Esophagus muscularis mucosa (tissue), 4 donors: ENCODE measurements at regions not wholly inside any gene's neighbourhood (a gene's known extent, or its start where the extent isn't known, plus 50 kb on each side); places are given as distances from the start of the nearest gene placed in this dataset.

Experiments
- DNase-seq: peaks from one replicate; pipeline ENCODE4 v3.0.0-alpha.2; 2017; ENCODE audit errors: extremely low spot score
- H3K27ac ChIP-seq, 4 donors: fragments of 200-600 bp; sonication (generic); replicated peaks in 1 of 4; 1 replicate in 3 of 4; 2 replicates in 1 of 4; pipeline ENCODE4 v1.5.1; 2016 to 2019; ENCODE audit warnings: mild to moderate bottlenecking in 1 of 4
- H3K27me3 ChIP-seq, 4 donors: fragments of 200-600 bp; sonication (generic); one replicate each; pipeline versions ENCODE4 v1.5.1 to v1.6.0; 2016 to 2019
- H3K36me3 ChIP-seq, 4 donors: fragments of 200-600 bp; sonication (generic); one replicate each; pipeline ENCODE4 v1.5.1; 2016 to 2019
- H3K4me1 ChIP-seq, 4 donors: fragments of 200-600 bp; sonication (generic); one replicate each; pipeline ENCODE4 v1.5.1; 2016 to 2019
- H3K4me3 ChIP-seq, 4 donors: fragments of 200-600 bp; sonication (generic); 1 replicate in 2 of 4; 2 replicates in 2 of 4; pipeline ENCODE4 v1.5.1; 2016 to 2019; ENCODE audit warnings: mild to moderate bottlenecking in 4 of 4, moderate library complexity in 1 of 4
- H3K9me3 ChIP-seq, 4 donors: fragments of 200-600 bp; sonication (generic); 1 replicate in 3 of 4; 2 replicates in 1 of 4; pipeline ENCODE4 v1.5.1; 2016 to 2019
- CTCF ChIP-seq, 3 experiments: fragments of 200-600 bp in 2 of 3; fragments of 450-650 bp in 1 of 3; sonication (generic) in 2 of 3; IDR thresholded peaks; one replicate each; pipeline ENCODE4 v1.5.1; 2017 to 2019; ENCODE audit warnings: antibody characterized with exemption in 3 of 3, mild to moderate bottlenecking in 2 of 3, moderate library complexity in 1 of 3
- EP300 ChIP-seq: sonication (generic); formaldehyde crosslinking; IDR thresholded peaks from one replicate; pipeline ENCODE4 v1.6.1; 2017; ENCODE audit warnings: antibody characterized with exemption
- POLR2A ChIP-seq: fragments of 450-650 bp; IDR thresholded peaks from one replicate; pipeline ENCODE4 v1.6.1; 2017; ENCODE audit warnings: antibody characterized with exemption, moderate library complexity, mild to moderate bottlenecking, low read depth
- POLR2AphosphoS5 ChIP-seq, 2 donors: sonication (generic); formaldehyde crosslinking; IDR thresholded peaks; one replicate each; pipeline ENCODE4 v1.6.1; 2017; ENCODE audit warnings: antibody characterized with exemption in 2 of 2
- WGBS: methylation state at CpG from one replicate; pipeline ENCODE4 v1.1.5; 2018; 5-methylcytosine and 5-hydroxymethylcytosine counted together
- intact Hi-C: fragments of 100-400 bp; cut with DNase I; formaldehyde crosslinking; loops from one replicate; pipeline ENCODE4 v1.15.1; 2023

GRCh38 chr22:49348631-49349030 is 479.0 kb downstream of the BRD1 start:
- DNase-seq: no peak
- WGBS: 76% methylated on average over 12 of the region's 12 CpGs
- Histone ChIP-seq H3K4me3 (no peak overlapping the region), H3K4me1 (no peaks in the 10 kb centered on the region), H3K27ac (no peak overlapping the region), H3K9me3 (no peaks in the 10 kb centered on the region), H3K36me3 (no peaks in the 10 kb centered on the region), H3K27me3 (peaks cover 0 to 87% (median 0%) of the 10 kb centered on the region in 4 donors)
- TF ChIP-seq POLR2AphosphoS5 (IDR thresholded peaks at IDR 0.05) (no peak), EP300 (no peak), POLR2A (no peak), CTCF (IDR thresholded peaks at IDR 0.05) (no peak)
- intact Hi-C loops: no loop called here

GRCh38 chr22:49347376-49347775 is 480.3 kb downstream of the BRD1 start:
- Histone ChIP-seq H3K36me3 (no peaks in the 10 kb centered on the region), H3K9me3 (no peaks in the 10 kb centered on the region), H3K4me1 (no peaks in the 10 kb centered on the region), H3K4me3 (no peak overlapping the region), H3K27me3 (peaks cover 0 to 84% (median 0%) of the 10 kb centered on the region in 4 donors), H3K27ac (no peak overlapping the region)
- intact Hi-C loops: no loop called here
- TF ChIP-seq POLR2A: no peak
- TF ChIP-seq POLR2AphosphoS5 (IDR thresholded peaks at IDR 0.05): no peak
- TF ChIP-seq CTCF (IDR thresholded peaks at IDR 0.05): no peak
- no peak for TF ChIP-seq EP300
- 87% methylated on average over 9 of the region's 9 CpGs for WGBS
- DNase-seq: no peak

GRCh38 chr22:49345896-49346295 is 481.8 kb downstream of the BRD1 start:
- 85% methylated on average over 17 of the region's 17 CpGs for WGBS

GRCh38 chr22:49344656-49345055 is 483.0 kb downstream of the BRD1 start:
- intact Hi-C loops: no loop called here
- TF ChIP-seq POLR2AphosphoS5 (IDR thresholded peaks at IDR 0.05) (no peak), POLR2A (no peak), CTCF (IDR thresholded peaks at IDR 0.05) (no peak), EP300 (no peak)
- no peaks in the 10 kb centered on the region for H3K4me1 ChIP-seq
- WGBS: 40% methylated on average over 7 of the region's 7 CpGs
- H3K4me3 ChIP-seq: no peak overlapping the region
- H3K9me3 ChIP-seq: no peaks in the 10 kb centered on the region
- DNase-seq: no peak
- H3K27ac ChIP-seq: no peak overlapping the region
- H3K36me3 ChIP-seq: no peaks in the 10 kb centered on the region
- peaks cover 0 to 82% (median 0%) of the 10 kb centered on the region in 4 donors for H3K27me3 ChIP-seq

More at GRCh38 chr22:49345896-49346295, 481.8 kb downstream of the BRD1 start:
- DNase-seq: no peak
- H3K27ac ChIP-seq: no peak overlapping the region
- H3K9me3 ChIP-seq: no peaks in the 10 kb centered on the region
- peaks cover 0 to 85% (median 0%) of the 10 kb centered on the region in 4 donors for H3K27me3 ChIP-seq
- H3K4me3 ChIP-seq: no peak overlapping the region
- H3K36me3 ChIP-seq: no peaks in the 10 kb centered on the region
- no peak for TF ChIP-seq POLR2A
- TF ChIP-seq POLR2AphosphoS5 (IDR thresholded peaks at IDR 0.05): no peak
- TF ChIP-seq EP300: no peak
- no peak for TF ChIP-seq CTCF (IDR thresholded peaks at IDR 0.05)
- no peaks in the 10 kb centered on the region for H3K4me1 ChIP-seq
- intact Hi-C loops: no loop called here

- Histone ChIP-seq H3K27ac (no peak overlapping the region), H3K36me3 (no peaks in the 10 kb centered on the region), H3K4me1 (no peaks in the 10 kb centered on the region), H3K27me3 (peaks cover 0 to 82% (median 0%) of the 10 kb centered on the region in 4 donors), H3K4me3 (no peak overlapping the region), H3K9me3 (no peaks in the 10 kb centered on the region)
- intact Hi-C loops: no loop called here
- DNase-seq: no peak
- WGBS: 35% methylated on average over 6 of the region's 6 CpGs
- no peak for TF ChIP-seq POLR2A
- no peak for TF ChIP-seq POLR2AphosphoS5 (IDR thresholded peaks at IDR 0.05)
- TF ChIP-seq CTCF (IDR thresholded peaks at IDR 0.05): no peak
- TF ChIP-seq EP300: no peak
These were observed 483.5 kb downstream of the BRD1 start for GRCh38 chr22:49344161-49344560.
